HCT116 (cell line): ENCODE measurements at regions not wholly inside any gene's neighbourhood (a gene's known extent, or its start where the extent isn't known, plus 50 kb on each side); places are given as distances from the start of the nearest gene placed in this dataset.

ENCODE experiments used
- CTCF ChIP-seq, 3 experiments: fragments of 200-600 bp in 1 of 3; sonication (generic) in 1 of 3; IDR thresholded peaks in 2 of 3; conservative IDR thresholded peaks in 1 of 3; 2 replicates each; pipeline ENCODE4 v1.5.1; 2012 to 2017; ENCODE audit warnings: low read depth in 2 of 3, low read length in 2 of 3, antibody characterized with exemption in 1 of 3, borderline replicate concordance in 1 of 3, control low read depth in 1 of 3, mild to moderate bottlenecking in 1 of 3, mixed read lengths in 1 of 3, mixed run types in 1 of 3, moderate library complexity in 1 of 3; ENCODE audit not compliant: insufficient read depth in 1 of 3
- ELF1 ChIP-seq: IDR thresholded peaks from 2 replicates; pipeline ENCODE4 v1.6.1; 2012; ENCODE audit warnings: low read depth, borderline replicate concordance
- EZH2 ChIP-seq: fragments of 200-600 bp; sonication (generic); IDR thresholded peaks from 2 replicates; pipeline ENCODE4 v1.6.1; 2017; ENCODE audit warnings: antibody characterized with exemption, mixed run types
- FOSL1 ChIP-seq: IDR thresholded peaks from 2 replicates; pipeline ENCODE4 v1.6.1; 2012; ENCODE audit warnings: low read depth
- MAX ChIP-seq: IDR thresholded peaks from 2 replicates; pipeline ENCODE4 v1.6.1; 2012
- POLR2A ChIP-seq: IDR thresholded peaks from 2 replicates; pipeline ENCODE4 v1.7.0; 2011; ENCODE audit warnings: borderline replicate concordance; ENCODE audit not compliant: insufficient read depth, insufficient read length; ENCODE audit errors: extremely low read depth
- POLR2AphosphoS5 ChIP-seq: IDR thresholded peaks from 2 replicates; pipeline ENCODE4 v1.6.1; 2011; ENCODE audit warnings: mild to moderate bottlenecking, low read depth, low read length, moderate library complexity
- RAD21 ChIP-seq: IDR thresholded peaks from 2 replicates; pipeline ENCODE4 v1.6.1; 2012; ENCODE audit warnings: low read depth, mild to moderate bottlenecking
- ZBTB33 ChIP-seq: IDR thresholded peaks from 2 replicates; pipeline ENCODE4 v1.6.1; 2011; ENCODE audit warnings: mild to moderate bottlenecking, low read length, moderate library complexity; ENCODE audit not compliant: insufficient replicate concordance; ENCODE audit errors: extremely low read depth
- ZNF274 ChIP-seq: fragments of 200-500 bp; sonication (Bioruptor generic); IDR thresholded peaks from 2 replicates; pipeline ENCODE4 v1.6.1; 2014; ENCODE audit warnings: mild to moderate bottlenecking, low read depth, low read length, inconsistent platforms

GRCh38 chr4:186781032-186781917 lies 57.6 kb upstream of the FAT1 start:
- no peak for TF ChIP-seq ZNF274
- no peak for TF ChIP-seq EZH2
- no peak for TF ChIP-seq CTCF (IDR thresholded peaks at IDR 0.05 in 2 of 3, conservative IDR thresholded peaks at IDR 0.05 in 1 of 3; ENCODE audit: borderline replicate concordance in 1 of 3, insufficient read depth in 1 of 3, low read depth in 2 of 3, low read length in 2 of 3)
- no peak for TF ChIP-seq MAX
- TF ChIP-seq RAD21: no peak
- no peak for TF ChIP-seq POLR2AphosphoS5
- no peak for TF ChIP-seq ZBTB33
- TF ChIP-seq FOSL1: peak; percentile 24; the same call in 1 of the 2 replicates
- TF ChIP-seq ELF1: no peak
- TF ChIP-seq POLR2A: no peak
